MCF 10A (cell line): ENCODE measurements at regions not wholly inside any gene's neighbourhood (a gene's known extent, or its start where the extent isn't known, plus 50 kb on each side); places are given as distances from the start of the nearest gene placed in this dataset.

Experiments used
- BruUV-seq: library from RNA; stranded (reverse); fragments of 400-500 nt; replicated peaks from 2 replicates; lab custom pipeline; 2021; lab: Mats Ljungman, UMichigan
- CTCF ChIA-PET: fragments of 300-600 bp; sonication (Branson Sonifier 250); formaldehyde crosslinking; extraction: SDS; loops from one replicate; lab custom pipeline; 2021; ENCODE audit warnings: antibody characterized with exemption, inconsistent platforms; lab: Yijun Ruan, JAX
- POLR2A ChIA-PET: fragments of 300-600, 350-650 bp; sonication (Branson Sonifier 250); formaldehyde crosslinking; extraction: SDS; loops from one replicate; lab custom pipeline; 2020; ENCODE audit warnings: antibody characterized with exemption, inconsistent platforms; lab: Yijun Ruan, JAX
- DNase-seq: peaks from one replicate; pipeline ENCODE4 v3.0.0-alpha.2; 2018; ENCODE audit not compliant: unreplicated experiment
- H3K27ac Mint-ChIP-seq: one replicate; pipeline ENCODE4 v1.8.0; 2022; ENCODE audit warnings: mild to moderate bottlenecking, low read depth, mixed read lengths; ENCODE audit not compliant: unreplicated experiment
- H3K27me3 Mint-ChIP-seq: one replicate; pipeline ENCODE4 v1.8.0; 2022; ENCODE audit warnings: mixed read lengths; ENCODE audit not compliant: insufficient read depth, unreplicated experiment
- H3K36me3 Mint-ChIP-seq: one replicate; pipeline ENCODE4 v1.8.0; 2022; ENCODE audit warnings: mild to moderate bottlenecking, moderate library complexity, mixed read lengths; ENCODE audit not compliant: insufficient read depth, unreplicated experiment
- H3K4me1 Mint-ChIP-seq: one replicate; pipeline ENCODE4 v1.8.0; 2022; ENCODE audit warnings: mixed read lengths; ENCODE audit not compliant: insufficient read depth, unreplicated experiment
- H3K4me3 Mint-ChIP-seq: one replicate; pipeline ENCODE4 v1.8.0; 2022; ENCODE audit warnings: mild to moderate bottlenecking, moderate library complexity, mixed read lengths; ENCODE audit not compliant: unreplicated experiment
- H3K9me3 Mint-ChIP-seq: one replicate; pipeline ENCODE4 v1.8.0; 2022; ENCODE audit warnings: mixed read lengths; ENCODE audit not compliant: unreplicated experiment
- CTCF ChIP-seq: fragments of 200-600 bp; IDR thresholded peaks from one replicate; pipeline ENCODE4 v1.8.0; 2022; ENCODE audit warnings: antibody characterized with exemption, mild to moderate bottlenecking; ENCODE audit not compliant: unreplicated experiment
- intact Hi-C: fragments of 100-400 bp; cut with micrococcal nuclease; formaldehyde crosslinking; loops from 2 replicates; pipeline ENCODE4 v1.14.1; 2022

DNA sequence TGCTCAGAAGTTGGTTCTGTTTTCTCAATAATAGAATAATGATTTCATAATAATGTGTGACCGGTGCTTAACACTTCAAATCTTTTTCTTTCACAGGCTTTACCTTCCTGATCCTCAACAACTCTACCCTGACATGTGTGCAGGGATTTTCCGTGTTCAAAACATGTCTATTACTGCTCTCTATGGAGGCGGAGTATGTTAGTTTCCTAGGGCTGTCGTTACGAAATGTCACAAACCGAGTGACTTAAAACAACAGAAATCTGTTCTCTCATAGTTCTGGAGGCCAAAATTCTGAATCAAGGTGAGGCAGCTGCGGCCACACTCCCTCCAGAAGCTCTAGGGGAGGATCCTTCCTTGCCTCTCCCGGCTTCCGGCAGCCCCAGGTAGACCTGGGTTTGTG, 186.2 kb upstream of the VASH1 start:
- ChIA-PET CTCF (no interaction called here), POLR2A (interaction anchor here (0.7 kb wide), 1 partner anchor 17 kb away, joined by 3 read pairs; no protein-coding TSS in a partner anchor)
- Mint-ChIP-seq H3K9me3 (no peaks in the 10 kb centered on the region), H3K27ac (no peak overlapping the region), H3K4me1 (peaks cover 16% of the 10 kb centered on the region), H3K27me3 (no peaks in the 10 kb centered on the region), H3K4me3 (no peak overlapping the region), H3K36me3 (no peaks in the 10 kb centered on the region)
- no peak for TF ChIP-seq CTCF
- no TSS peak for BruUV-seq
- no peak for DNase-seq
- intact Hi-C loops: no loop called here

GRCh38 chr14:76576047-76576741, 185.1 kb upstream of the VASH1 start:
- ChIA-PET CTCF (interaction anchor here (0.7 to 1.0 kb wide), 2 partner anchors 189 to 526 kb away, joined by 3 to 4 read pairs; no protein-coding TSS in a partner anchor), POLR2A (no interaction called here)
- peaks cover 16% of the 10 kb centered on the region for H3K4me1 Mint-ChIP-seq
- TF ChIP-seq CTCF: no peak
- BruUV-seq: no TSS peak
- no peaks in the 10 kb centered on the region for H3K9me3 Mint-ChIP-seq
- no peaks in the 10 kb centered on the region for H3K36me3 Mint-ChIP-seq
- intact Hi-C loops: no loop called here
- H3K27me3 Mint-ChIP-seq: no peaks in the 10 kb centered on the region
- H3K27ac Mint-ChIP-seq: no peak overlapping the region
- peak; percentile 25 for DNase-seq
- no peak overlapping the region for H3K4me3 Mint-ChIP-seq

DNA sequence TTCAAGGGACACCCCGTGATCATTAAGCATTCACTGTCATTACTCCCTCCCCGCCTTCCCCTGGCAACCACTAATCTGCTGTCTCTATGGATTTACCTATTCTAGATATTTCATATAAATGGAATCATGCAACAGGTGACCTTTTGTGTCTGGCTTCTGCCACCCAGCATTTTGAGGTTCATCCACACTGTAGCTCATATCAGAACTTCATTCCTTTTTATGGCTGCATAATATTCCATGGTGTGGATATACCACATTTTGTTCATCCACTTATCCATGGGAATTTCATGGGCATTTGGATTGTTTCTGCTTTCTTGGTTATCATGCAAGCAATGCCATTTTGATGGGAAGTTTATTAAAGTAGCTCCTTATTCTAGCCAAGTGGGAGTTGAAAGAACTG, 184.2 kb upstream of the VASH1 start:
- no peak for TF ChIP-seq CTCF
- no peaks in the 10 kb centered on the region for H3K36me3 Mint-ChIP-seq
- ChIA-PET CTCF (interaction anchor here (0.5 kb wide), 1 partner anchor 9 kb away, joined by 3 read pairs; no protein-coding TSS in a partner anchor), POLR2A (no interaction called here)
- intact Hi-C loops: no loop called here
- H3K4me3 Mint-ChIP-seq: no peak overlapping the region
- no peak for DNase-seq
- no TSS peak for BruUV-seq
- no peaks in the 10 kb centered on the region for H3K27me3 Mint-ChIP-seq
- no peaks in the 10 kb centered on the region for H3K9me3 Mint-ChIP-seq
- H3K4me1 Mint-ChIP-seq: peaks cover 16% of the 10 kb centered on the region
- no peak overlapping the region for H3K27ac Mint-ChIP-seq

DNA sequence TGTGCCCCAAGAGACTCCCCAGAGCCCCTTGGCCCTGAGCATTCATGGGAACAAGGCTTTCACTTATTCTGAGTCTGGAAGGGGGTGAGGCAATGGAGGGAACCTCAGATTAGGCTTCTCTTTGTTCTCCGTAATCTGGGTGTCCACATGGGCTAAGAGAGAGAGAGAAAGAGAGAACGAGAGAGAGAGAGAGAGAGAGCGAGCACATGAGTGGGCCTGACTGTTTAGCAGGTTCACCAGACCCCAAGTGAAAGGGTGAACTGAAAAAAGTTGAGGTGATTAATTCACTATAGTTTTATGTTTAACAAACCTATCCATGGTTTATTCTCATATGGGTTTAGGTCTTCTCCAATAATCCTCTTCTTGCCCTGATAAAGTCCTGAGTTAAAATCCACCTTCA, 183.4 kb upstream of the VASH1 start:
- no TSS peak for BruUV-seq
- intact Hi-C loops: no loop called here
- ChIA-PET POLR2A (no interaction called here), CTCF (no interaction called here)
- DNase-seq: no peak
- no peak for TF ChIP-seq CTCF
- Mint-ChIP-seq H3K27me3 (no peaks in the 10 kb centered on the region), H3K4me3 (no peak overlapping the region), H3K9me3 (no peaks in the 10 kb centered on the region), H3K27ac (no peak overlapping the region), H3K4me1 (peaks cover 16% of the 10 kb centered on the region), H3K36me3 (no peaks in the 10 kb centered on the region)
